Panc1 (cell line): ENCODE measurements at regions not wholly inside any gene's neighbourhood (a gene's known extent, or its start where the extent isn't known, plus 50 kb on each side); places are given as distances from the start of the nearest gene placed in this dataset.

Experiments used
- ATAC-seq: fragments of 200-7000 bp; cut with Tn5 transposase; 2 replicates; pipeline ENCODE4 v1.9.1; 2020; ENCODE audit warnings: mild to moderate bottlenecking, moderate library complexity
- BruUV-seq: library from RNA; stranded (reverse); fragments of 400-500 nt; replicated peaks from 2 replicates; lab custom pipeline; 2021; lab: Mats Ljungman, UMichigan
- CTCF ChIA-PET: fragments of 300-600 bp; sonication (Branson Sonifier 250); formaldehyde crosslinking; loops from one replicate; lab custom pipeline; 2022; ENCODE audit warnings: antibody characterized with exemption; lab: Charles Lee
- POLR2A ChIA-PET: fragments of 300-600 bp; sonication (Branson Sonifier 250); formaldehyde crosslinking; loops from one replicate; lab custom pipeline; 2022; ENCODE audit warnings: antibody characterized with exemption; lab: Charles Lee
- DNase-seq: peaks from one replicate; pipeline ENCODE4 v3.0.0-alpha.2; 2010; ENCODE audit warnings: low read depth, low spot score
- H3K27ac ChIP-seq: 2 replicates; pipeline ENCODE4 v1.5.1; 2011; ENCODE audit warnings: mild to moderate bottlenecking, low read length, inconsistent platforms
- H3K27me3 ChIP-seq: fragments of 200-500 bp; sonication (Bioruptor generic); 2 replicates; pipeline ENCODE4 v1.6.0; 2014; ENCODE audit warnings: low read length, inconsistent platforms; ENCODE audit not compliant: control insufficient read depth, insufficient read depth
- H3K36me3 ChIP-seq: fragments of 200-500 bp; sonication (Bioruptor generic); 2 replicates; pipeline ENCODE4 v1.5.1; 2014; ENCODE audit warnings: inconsistent platforms, mild to moderate bottlenecking, low read length, moderate library complexity; ENCODE audit not compliant: control insufficient read depth, insufficient read depth
- H3K4me1 ChIP-seq: 2 replicates; pipeline ENCODE4 v1.5.1; 2011; ENCODE audit warnings: inconsistent platforms, mild to moderate bottlenecking, low read length, moderate library complexity; ENCODE audit not compliant: control insufficient read depth, insufficient read depth
- H3K4me3 ChIP-seq, 2 experiments: 2 replicates each; pipeline ENCODE4 v1.5.1; 2011 to 2012; ENCODE audit warnings: low read depth in 2 of 2, low read length in 2 of 2, mild to moderate bottlenecking in 2 of 2, inconsistent platforms in 1 of 2, moderate library complexity in 1 of 2
- H3K9me3 ChIP-seq: fragments of 200-500 bp; sonication (Bioruptor generic); 2 replicates; pipeline ENCODE4 v1.5.1; 2014; ENCODE audit warnings: low read depth, mild to moderate bottlenecking, inconsistent platforms, low read length, moderate library complexity; ENCODE audit not compliant: control insufficient read depth, insufficient read depth
- POLR2AphosphoS5 ChIP-seq: IDR thresholded peaks from 2 replicates; pipeline ENCODE4 v1.6.1; 2012; ENCODE audit warnings: mild to moderate bottlenecking, low read depth, low read length, moderate library complexity
- SIN3A ChIP-seq: IDR thresholded peaks from 2 replicates; pipeline ENCODE4 v1.6.1; 2012; ENCODE audit warnings: low read depth, mild to moderate bottlenecking, low read length, moderate library complexity, borderline replicate concordance; ENCODE audit not compliant: insufficient read depth
- TCF7L2 ChIP-seq: IDR thresholded peaks from 2 replicates; pipeline ENCODE4 v1.6.1; 2011; ENCODE audit warnings: mild to moderate bottlenecking, low read depth, low read length, inconsistent platforms
- in situ Hi-C: cut with HindIII; loops from 2 replicates; pipeline ENCODE4 v1.10.0; 2016; ENCODE audit warnings: low sequenced_read_pairs, low pct_unique_long_range_greater_than_20kb
- intact Hi-C: fragments of 100-400 bp; cut with micrococcal nuclease; formaldehyde crosslinking; loops from one replicate; pipeline ENCODE4 v1.10.0; 2022; ENCODE audit not compliant: unreplicated experiment
- TF ChIP-seq, protein P1 (sequence below), 2 experiments: IDR thresholded peaks; 2 replicates each; pipeline ENCODE4 v1.6.1; 2011 to 2012; ENCODE audit warnings: low read depth in 2 of 2, control low read depth in 1 of 2, low read length in 1 of 2, mild to moderate bottlenecking in 1 of 2, moderate library complexity in 1 of 2; ENCODE audit not compliant: insufficient read depth in 1 of 2
- TF ChIP-seq, protein P2 (sequence below): fragments of 450-650 bp; IDR thresholded peaks from 2 replicates; pipeline ENCODE4 v1.5.1; 2017; ENCODE audit warnings: mild to moderate bottlenecking

DNA sequence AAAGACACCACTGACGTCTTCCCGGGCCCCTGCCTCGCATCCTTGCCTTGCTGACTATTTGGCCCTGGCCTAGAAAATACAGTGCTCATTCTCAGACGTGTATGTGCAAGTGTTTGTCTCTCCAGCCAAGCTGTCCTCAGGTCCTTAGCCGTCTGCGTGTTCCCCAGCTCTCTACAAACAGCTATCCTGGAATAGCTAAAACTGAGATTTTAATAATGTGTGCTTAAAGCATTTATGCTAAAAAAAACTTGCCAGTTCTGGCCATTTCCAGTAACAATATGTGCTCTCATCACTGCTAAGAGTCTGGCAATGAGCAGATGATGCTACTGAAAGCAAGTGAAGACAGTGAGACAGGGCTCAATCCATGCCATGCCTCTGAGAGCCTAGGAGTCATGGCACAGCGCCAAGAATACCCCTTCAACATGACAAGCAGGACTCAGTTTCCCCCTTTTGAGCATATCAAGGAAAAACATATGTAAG lies 55.7 kb downstream of the IRF2BP2 start:
- no peaks in the 10 kb centered on the region for H3K36me3 ChIP-seq
- no peak overlapping the region for H3K27ac ChIP-seq
- CTCF ChIA-PET = no interaction called here
- no peak overlapping the region for H3K4me3 ChIP-seq
- no TSS peak for BruUV-seq
- no peaks in the 10 kb centered on the region for H3K9me3 ChIP-seq
- peaks cover 3% of the 10 kb centered on the region for H3K4me1 ChIP-seq
- in situ Hi-C loops = no loop called here
- ATAC-seq (no peak), DNase-seq (no peak)
- TF ChIP-seq, protein P1, sequence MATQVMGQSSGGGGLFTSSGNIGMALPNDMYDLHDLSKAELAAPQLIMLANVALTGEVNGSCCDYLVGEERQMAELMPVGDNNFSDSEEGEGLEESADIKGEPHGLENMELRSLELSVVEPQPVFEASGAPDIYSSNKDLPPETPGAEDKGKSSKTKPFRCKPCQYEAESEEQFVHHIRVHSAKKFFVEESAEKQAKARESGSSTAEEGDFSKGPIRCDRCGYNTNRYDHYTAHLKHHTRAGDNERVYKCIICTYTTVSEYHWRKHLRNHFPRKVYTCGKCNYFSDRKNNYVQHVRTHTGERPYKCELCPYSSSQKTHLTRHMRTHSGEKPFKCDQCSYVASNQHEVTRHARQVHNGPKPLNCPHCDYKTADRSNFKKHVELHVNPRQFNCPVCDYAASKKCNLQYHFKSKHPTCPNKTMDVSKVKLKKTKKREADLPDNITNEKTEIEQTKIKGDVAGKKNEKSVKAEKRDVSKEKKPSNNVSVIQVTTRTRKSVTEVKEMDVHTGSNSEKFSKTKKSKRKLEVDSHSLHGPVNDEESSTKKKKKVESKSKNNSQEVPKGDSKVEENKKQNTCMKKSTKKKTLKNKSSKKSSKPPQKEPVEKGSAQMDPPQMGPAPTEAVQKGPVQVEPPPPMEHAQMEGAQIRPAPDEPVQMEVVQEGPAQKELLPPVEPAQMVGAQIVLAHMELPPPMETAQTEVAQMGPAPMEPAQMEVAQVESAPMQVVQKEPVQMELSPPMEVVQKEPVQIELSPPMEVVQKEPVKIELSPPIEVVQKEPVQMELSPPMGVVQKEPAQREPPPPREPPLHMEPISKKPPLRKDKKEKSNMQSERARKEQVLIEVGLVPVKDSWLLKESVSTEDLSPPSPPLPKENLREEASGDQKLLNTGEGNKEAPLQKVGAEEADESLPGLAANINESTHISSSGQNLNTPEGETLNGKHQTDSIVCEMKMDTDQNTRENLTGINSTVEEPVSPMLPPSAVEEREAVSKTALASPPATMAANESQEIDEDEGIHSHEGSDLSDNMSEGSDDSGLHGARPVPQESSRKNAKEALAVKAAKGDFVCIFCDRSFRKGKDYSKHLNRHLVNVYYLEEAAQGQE (IDR thresholded peaks at IDR 0.05; ENCODE audit: insufficient read depth in 1 of 2, low read depth in 2 of 2, low read length in 1 of 2) = no peak
- TF ChIP-seq TCF7L2 (no peak), SIN3A (no peak), POLR2AphosphoS5 (no peak)
- TF ChIP-seq, protein P2, sequence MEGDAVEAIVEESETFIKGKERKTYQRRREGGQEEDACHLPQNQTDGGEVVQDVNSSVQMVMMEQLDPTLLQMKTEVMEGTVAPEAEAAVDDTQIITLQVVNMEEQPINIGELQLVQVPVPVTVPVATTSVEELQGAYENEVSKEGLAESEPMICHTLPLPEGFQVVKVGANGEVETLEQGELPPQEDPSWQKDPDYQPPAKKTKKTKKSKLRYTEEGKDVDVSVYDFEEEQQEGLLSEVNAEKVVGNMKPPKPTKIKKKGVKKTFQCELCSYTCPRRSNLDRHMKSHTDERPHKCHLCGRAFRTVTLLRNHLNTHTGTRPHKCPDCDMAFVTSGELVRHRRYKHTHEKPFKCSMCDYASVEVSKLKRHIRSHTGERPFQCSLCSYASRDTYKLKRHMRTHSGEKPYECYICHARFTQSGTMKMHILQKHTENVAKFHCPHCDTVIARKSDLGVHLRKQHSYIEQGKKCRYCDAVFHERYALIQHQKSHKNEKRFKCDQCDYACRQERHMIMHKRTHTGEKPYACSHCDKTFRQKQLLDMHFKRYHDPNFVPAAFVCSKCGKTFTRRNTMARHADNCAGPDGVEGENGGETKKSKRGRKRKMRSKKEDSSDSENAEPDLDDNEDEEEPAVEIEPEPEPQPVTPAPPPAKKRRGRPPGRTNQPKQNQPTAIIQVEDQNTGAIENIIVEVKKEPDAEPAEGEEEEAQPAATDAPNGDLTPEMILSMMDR = no peak
- intact Hi-C loops = no loop called here
- POLR2A ChIA-PET = no interaction called here
- H3K27me3 ChIP-seq = no peaks in the 10 kb centered on the region

DNA sequence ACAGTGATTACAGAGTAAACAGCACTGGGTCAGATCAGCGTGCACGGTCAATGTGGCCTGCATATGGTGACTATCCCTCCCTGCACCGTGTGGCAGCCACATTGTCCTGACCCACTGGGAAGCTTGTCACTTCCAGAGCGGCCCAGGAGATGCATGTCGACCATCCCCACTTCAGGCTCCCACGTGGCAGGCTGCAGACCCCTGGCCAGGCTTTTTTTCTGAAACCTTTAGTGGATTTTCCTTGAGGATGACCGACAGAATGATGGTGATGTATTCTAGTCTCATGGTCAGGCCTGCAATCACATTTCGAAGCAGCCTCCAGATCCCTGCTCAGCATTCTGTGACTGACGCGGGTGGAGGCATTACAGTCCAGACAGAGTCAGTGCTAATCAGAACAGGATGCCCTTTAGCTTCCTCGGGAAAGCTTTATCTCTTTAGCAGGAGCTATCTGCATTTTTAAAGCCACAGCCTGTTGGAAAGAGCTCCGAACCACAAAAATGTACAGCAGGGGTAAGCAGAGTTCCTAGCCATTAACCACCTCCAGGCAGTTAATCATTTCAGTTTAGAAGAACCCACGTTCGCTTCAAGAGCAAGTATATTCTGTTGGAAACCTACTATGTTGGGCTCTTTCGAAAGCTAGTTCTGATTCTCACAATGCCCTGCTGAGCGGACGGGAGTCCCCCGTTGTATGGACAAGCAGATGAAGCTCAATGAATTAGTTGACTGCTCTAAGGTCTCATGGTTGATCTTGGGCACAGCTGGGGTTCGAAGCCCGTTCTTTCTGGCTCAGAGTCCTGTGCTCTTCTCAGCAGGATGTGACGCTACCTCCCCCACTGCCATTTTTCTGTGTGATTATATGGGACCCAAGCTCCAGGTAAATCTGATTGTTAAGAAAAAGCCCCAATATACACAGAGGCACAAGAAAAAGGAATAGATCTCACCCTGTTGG lies 56.5 kb downstream of the IRF2BP2 start:
- no peak for ATAC-seq
- Histone ChIP-seq H3K4me3 (no peak overlapping the region), H3K4me1 (peaks cover 3% of the 10 kb centered on the region), H3K9me3 (no peaks in the 10 kb centered on the region), H3K27me3 (no peaks in the 10 kb centered on the region), H3K27ac (no peak overlapping the region), H3K36me3 (no peaks in the 10 kb centered on the region)
- in situ Hi-C loops (no loop called here), intact Hi-C loops (no loop called here)
- ChIA-PET POLR2A (no interaction called here), CTCF (no interaction called here)
- no peak for TF ChIP-seq POLR2AphosphoS5
- TF ChIP-seq, protein P1 (IDR thresholded peaks at IDR 0.05; ENCODE audit: insufficient read depth in 1 of 2, low read depth in 2 of 2, low read length in 1 of 2) = no peak
- TF ChIP-seq TCF7L2 = no peak
- no peak for TF ChIP-seq SIN3A
- DNase-seq = no peak
- BruUV-seq = no TSS peak
